ENCODE measurements at regions not wholly inside any gene's neighbourhood (a gene's known extent, or its start where the extent isn't known, plus 50 kb on each side); places are given as distances from the start of the nearest gene placed in this dataset.
"Not testable (repeated sequence)": the region's sequence is repeated elsewhere in the genome, so short reads cannot be mapped to it uniquely, and the experiment has no call there.

- no peak for DNase-seq
Observed at GRCh38 chr3:102037791-102038190, 188.5 kb downstream of the NFKBIZ start.

GRCh38 chr3:102038477-102039142 is 189.3 kb downstream of the NFKBIZ start:
- DNase-seq, result no peak

GRCh38 chr3:102040144-102040543 is 190.8 kb downstream of the NFKBIZ start:
- DNase-seq, result not testable (repeated sequence)

- no peak for DNase-seq
Observed at GRCh38 chr3:102053375-102053989, 204.2 kb downstream of the NFKBIZ start.

- DNase-seq, result no peak
Observed at GRCh38 chr3:102054543-102055080, 205.3 kb downstream of the NFKBIZ start.

- no peak for DNase-seq
Observed at GRCh38 chr3:102057781-102058421, 208.6 kb downstream of the NFKBIZ start.

GRCh38 chr3:102059145-102059943 is 210.0 kb downstream of the NFKBIZ start:
- no peak for DNase-seq

GRCh38 chr3:102060814-102061213 is 211.5 kb downstream of the NFKBIZ start:
- no peak for DNase-seq

- no peak for DNase-seq
Observed at GRCh38 chr3:102063572-102063971, 214.3 kb downstream of the NFKBIZ start.

GRCh38 chr3:102066470-102066869 is 217.2 kb downstream of the NFKBIZ start:
- no peak for DNase-seq

GRCh38 chr3:102068327-102068726 is 219.0 kb downstream of the NFKBIZ start:
- DNase-seq, result no peak

GRCh38 chr3:102068736-102069135 is 219.4 kb downstream of the NFKBIZ start:
- no peak for DNase-seq

GRCh38 chr3:102069211-102069662 is 219.9 kb downstream of the NFKBIZ start:
- DNase-seq, result no peak

GRCh38 chr3:102074946-102075345 is 225.6 kb downstream of the NFKBIZ start:
- no peak for DNase-seq

GRCh38 chr3:102078401-102078800 is 229.1 kb downstream of the NFKBIZ start:
- DNase-seq, result no peak

- no peak for DNase-seq
Observed at GRCh38 chr3:102078854-102079808, 229.8 kb downstream of the NFKBIZ start.

GRCh38 chr3:102079809-102080197 is 230.5 kb downstream of the NFKBIZ start:
- no peak for DNase-seq

GRCh38 chr3:102081572-102082289 is 232.4 kb downstream of the NFKBIZ start:
- no peak for DNase-seq

GRCh38 chr3:102083473-102083872 is 234.2 kb downstream of the NFKBIZ start:
- DNase-seq, result no peak

- DNase-seq, result no peak
Observed at GRCh38 chr3:102084006-102084405, 234.7 kb downstream of the NFKBIZ start.

- no peak for DNase-seq
Observed at GRCh38 chr3:102084704-102085103, 235.4 kb downstream of the NFKBIZ start.
